ENCODE measurements at regions not wholly inside any gene's neighbourhood (a gene's known extent, or its start where the extent isn't known, plus 50 kb on each side); places are given as distances from the start of the nearest gene placed in this dataset.
A peak's percentile ranks its signal among the peaks of the same experiment; 100 is the strongest.

DNA sequence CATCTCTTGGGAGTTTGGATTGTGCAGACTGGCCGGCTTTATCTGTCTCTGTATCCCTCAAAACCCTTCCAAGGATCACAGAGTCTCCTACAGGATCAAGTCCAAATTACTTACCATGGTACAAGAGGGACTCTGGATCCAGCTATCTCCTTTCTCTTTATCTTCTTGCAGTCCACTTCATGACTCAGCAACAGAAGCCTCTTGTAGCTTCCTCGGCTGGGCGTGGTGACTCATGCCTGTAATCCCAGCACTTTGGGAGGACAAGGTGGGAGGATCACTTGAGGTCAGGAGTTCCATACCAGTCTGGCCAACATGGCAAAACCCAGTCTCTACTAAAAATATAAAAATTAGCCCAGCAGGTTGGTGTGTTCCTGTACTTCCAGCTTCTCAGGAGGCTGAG lies 189.7 kb downstream of the BCAT1 start:
- peak; percentile 35 for DNase-seq

DNA sequence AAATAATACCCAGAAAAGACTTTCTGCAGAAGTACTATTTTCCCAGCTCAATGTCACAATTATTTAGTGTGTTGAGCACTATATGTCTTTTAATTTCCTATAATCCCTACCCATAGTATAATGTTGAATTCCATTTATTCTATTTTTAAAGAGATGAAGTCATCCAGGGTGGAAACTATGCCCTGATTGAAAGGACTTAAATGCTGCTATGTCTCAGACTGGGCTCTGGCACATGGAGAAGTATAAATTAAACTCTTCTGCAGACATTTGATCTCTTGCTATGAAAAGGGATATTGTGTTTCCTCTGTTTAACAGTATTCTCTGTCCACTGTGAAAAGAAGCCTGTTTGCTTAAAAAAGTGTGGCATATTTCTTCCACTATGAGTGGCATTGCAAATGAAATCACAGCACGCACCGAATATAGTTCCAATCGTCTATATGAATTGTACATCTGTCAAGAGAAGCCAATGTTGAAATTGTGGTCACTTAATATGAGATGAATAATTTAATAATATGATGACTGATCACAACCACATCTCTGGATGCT lies 192.3 kb downstream of the BCAT1 start:
- DNase-seq: no peak

DNA sequence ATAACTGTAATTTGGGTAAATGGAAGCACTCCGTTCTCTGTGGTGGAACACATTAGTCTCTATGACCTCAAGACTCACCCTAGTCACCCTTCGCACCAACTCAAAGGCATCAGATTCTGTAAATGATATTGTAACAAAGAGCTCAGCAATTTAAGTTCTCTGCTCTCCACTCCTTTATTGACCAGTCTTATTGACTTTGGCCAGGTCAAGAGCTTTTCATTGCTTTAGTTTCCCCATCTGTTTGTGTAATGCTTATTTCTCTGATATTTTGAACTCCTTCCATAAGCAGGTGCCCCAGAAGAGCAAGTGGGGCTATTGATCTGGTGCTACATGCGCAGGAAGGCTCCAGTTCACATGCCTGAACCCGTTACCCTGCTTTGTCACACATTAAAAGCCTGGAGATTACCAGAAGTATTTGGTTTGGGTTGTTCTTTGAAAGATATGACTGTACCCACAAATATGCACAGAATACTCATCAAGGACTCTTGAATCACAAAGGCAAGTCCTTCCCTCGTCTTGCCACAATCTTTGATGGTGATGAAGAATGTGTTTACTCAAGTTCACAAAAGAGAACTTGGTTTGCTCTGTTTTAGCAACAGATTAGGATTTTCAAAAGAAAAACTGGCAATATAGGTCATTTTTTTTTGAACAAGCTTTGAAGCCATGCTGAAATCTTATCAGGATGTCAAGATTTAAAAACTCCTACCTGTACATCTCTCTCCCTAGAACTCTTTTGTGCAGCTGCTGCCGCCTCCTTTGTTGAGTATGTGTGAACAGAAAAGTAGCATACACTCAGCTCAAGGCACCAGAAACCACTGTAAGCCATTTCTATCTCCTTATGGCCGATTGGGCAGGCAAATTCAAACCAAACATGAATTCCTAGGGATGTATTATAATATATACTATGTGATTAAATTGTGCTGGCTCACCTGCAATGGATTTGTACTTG lies 193.9 kb downstream of the BCAT1 start:
- no peak for DNase-seq

DNA sequence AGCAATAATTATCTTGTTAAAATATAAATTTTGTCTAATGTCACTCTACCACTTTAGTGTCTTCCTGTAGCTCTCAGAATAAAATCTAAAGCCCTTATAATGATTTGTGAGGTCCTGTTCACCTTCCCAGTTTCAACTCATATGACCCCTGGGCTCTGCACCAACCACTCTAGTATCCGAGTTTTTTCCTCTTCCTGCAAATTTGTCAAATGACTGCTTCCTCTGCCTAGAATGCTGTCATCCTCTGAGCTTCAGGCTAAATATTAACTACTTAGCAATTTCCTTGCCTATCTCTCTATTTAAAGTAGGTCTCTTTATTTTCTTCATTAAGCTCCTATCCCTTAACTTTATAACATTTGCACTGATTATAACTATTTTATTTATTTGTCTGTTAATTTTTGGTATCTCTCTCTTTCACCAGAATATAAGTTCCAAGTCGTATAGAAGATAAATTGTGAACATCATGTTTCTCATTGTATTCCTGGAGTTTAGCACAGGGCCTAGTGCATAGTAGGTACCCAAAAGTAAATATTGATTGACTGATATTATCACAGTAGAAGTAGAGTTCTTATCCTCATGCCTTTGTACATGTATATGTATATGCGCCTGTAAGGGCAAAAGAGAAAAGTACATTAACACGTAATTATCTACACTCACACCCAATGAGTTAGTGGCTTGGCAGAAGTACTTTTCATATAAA lies 196.0 kb downstream of the BCAT1 start:
- no peak for DNase-seq

DNA sequence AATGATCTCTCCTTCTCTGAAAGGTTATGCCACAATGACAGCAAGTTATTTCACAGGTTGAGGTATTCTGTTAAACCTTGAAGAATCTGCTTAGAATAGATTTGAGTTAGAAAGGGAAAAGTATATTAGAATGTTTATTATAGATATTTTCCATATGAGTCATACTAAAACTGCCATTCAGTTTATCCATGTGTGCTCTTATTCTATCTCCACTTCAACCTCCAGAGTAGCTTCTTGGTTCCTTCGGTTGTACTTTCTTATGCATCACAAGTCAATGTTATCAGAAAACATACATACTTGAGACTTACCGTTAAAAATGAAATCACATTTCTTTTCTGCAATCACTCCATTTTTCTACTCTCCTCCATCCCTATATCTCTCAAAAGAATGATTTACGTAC lies 197.7 kb downstream of the BCAT1 start:
- no peak for DNase-seq

DNA sequence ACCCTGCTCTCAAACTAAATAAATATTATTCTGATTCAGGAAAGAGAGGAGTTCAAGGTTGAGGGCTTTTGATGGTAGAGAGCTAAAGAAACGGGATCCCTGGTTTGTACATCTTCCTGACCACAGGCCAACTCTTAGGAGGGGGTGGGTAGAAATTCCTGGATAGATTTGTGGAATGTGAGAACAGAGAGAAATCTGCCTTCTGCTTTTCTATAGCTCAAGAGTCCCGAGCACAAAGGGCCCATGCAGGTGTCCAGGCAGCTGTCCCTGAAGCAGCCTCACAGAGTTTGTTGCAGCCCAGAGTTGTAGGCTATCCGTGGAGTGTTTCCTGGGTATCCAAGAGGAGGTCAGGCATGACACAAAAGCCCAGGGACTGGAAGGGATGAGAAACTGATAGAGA lies 198.6 kb downstream of the BCAT1 start:
- DNase-seq: no peak

DNA sequence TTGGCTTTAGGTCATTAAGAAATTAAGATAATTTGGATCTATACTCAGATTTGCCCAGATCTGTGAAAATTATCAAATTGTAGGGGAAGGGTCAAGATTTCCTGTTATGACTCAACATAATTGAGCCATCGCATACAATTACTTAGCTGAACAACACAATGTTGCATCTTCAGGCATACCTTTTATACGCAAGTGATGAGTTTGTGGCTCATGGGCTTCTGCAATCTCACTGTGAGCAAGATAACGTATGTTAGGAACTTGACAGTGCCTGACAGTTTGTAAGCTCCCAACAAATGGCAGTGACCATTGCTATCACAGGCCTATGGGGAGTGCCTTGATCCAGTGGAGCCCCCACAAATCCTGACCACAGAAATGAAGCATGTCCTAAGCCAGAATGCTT lies 199.7 kb downstream of the BCAT1 start:
- no peak for DNase-seq

DNA sequence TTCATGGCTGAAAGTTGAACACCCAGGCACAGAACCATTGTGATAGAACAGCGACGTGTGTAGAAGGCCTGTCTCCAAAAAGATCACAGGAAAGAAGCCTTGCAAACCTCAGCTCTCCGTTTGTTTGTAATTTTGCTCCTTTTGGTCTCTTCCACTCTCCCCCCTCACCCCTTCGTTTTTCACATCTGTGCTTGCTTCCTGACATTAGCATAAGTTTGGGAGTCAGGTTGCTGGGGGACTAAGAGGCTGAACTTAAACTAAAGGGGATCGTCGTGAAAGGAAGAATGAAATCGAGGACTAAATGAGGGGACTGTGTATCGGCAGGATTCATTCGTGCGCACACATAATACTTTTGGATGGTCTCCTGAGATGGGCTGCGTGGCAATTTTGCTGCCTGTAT lies 200.6 kb downstream of the BCAT1 start:
- DNase-seq: no peak

DNA sequence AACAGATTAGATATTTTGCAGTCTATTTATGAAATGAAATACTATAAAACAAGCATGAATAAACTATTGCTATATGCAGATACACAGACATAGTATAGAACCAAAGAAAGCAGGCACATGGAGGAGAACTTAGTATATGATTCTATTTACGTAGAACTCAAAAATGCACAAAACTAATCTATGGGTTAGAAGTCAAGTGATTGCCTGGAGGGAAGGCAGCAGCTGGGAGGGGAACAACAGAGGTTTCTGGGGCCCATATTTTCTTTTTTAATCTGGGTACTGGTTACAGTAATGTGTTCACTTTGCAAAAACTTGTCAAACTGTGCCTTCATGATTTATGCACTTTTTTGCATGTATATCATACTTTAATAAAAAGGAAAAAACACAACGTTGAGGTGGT lies 202.0 kb downstream of the BCAT1 start:
- DNase-seq: no peak

DNA sequence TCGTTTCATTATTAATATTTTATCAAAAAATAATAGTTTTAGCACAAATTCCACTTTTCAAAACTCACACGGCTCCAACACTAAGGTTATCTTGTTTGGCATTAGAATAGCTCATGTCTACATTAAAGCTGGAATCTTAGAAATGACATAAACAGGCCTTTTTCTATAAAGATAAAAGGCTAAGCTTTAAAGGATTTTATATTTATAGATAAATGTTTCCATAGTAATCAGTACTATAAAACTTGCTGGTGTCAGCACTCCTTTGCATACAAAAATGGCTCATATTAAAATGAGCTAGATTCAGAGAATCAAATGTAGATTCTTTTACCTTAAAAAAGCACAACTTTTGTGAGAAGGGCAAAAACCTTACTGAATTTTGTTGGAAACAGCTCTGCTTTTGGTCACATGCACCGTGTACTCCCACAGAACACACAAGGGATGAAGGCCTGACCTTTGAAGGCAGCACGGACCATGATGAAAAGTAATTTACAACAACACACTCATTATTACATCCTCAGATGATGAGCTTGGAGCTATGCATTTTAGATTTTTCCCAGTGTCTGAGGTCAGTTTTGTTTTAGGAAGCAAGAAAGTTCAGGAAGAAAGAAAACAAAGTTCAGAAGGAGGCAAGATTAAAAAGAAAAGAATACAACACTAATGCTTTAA lies 202.8 kb downstream of the BCAT1 start:
- no peak for DNase-seq

DNA sequence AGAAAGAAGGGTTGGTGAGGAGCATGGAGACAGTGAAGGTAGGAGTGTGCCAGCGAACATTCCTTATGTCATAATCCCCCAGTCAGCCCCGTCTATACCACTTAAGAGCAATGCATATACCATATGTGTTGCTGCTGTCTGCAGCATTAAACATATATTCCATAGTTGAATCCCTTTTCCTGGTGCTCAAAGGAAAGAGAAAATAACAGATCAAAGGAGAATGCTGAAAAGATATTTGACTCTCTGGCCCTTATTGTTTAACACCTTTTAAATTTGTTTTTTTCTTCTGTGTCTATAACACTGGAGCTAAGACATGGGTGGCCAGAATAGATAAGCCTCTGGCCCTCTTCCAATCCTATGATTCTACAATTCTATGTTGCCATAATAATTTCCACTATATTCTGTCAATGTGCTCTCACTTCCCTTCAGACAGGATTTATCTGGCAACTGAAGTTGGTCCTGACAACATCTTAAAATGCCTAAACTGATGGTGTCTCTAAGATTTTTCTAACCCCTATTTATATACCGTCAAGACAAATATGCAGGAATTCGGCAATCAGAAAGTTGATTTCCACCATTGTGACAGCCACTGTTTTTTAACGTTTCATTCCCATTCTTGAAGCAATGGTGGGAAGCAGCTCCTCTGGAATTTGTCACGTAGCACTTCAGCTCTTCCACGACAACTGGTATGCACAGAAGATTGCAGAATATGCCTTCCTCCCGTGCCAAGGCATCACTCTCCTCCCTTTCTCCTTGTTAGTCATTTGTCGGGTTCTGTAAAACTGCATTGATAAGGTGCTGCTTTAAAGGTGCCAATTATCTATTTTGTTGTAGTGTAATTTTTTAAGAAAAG lies 204.7 kb downstream of the BCAT1 start:
- DNase-seq: peak; percentile 90

DNA sequence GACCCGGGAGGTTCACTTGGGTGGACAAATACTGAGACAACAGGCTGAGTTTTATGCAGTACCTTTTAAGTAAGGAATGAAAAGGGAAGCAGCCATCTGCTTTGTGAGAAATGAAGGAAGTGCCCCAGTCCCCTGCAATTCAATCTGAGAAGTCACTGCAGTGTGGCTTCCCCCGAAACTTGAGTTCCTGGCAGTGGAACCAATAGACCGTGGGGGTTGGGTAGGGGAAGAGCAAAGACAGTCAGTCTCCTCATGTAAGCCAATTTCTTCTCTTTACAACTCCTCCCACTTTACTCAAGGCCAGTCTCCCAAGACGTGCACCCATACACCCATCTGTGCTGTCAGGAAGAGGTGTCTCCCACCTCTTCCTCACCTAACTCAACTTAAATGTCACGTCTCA lies 206.5 kb downstream of the BCAT1 start:
- DNase-seq: peak; percentile 45

DNA sequence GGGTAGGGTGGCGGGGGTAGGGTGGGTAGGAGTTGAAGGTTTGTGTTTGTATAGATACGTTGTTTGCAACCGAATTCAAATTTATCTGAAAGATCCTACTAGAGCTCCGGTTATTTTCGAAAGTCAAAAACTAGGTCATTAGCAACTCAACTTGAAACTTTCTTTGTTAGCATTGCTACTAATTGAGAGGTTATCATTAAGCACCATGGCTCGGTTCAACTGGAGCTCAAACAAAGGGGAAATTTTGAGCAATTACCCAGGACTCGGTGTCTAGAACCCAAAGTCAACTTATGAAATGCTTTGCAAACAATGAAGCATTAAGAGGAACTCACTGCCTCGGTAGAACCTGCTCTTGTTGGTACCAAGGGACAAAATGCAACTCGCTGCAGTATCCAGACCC lies 207.7 kb downstream of the BCAT1 start:
- no peak for DNase-seq

DNA sequence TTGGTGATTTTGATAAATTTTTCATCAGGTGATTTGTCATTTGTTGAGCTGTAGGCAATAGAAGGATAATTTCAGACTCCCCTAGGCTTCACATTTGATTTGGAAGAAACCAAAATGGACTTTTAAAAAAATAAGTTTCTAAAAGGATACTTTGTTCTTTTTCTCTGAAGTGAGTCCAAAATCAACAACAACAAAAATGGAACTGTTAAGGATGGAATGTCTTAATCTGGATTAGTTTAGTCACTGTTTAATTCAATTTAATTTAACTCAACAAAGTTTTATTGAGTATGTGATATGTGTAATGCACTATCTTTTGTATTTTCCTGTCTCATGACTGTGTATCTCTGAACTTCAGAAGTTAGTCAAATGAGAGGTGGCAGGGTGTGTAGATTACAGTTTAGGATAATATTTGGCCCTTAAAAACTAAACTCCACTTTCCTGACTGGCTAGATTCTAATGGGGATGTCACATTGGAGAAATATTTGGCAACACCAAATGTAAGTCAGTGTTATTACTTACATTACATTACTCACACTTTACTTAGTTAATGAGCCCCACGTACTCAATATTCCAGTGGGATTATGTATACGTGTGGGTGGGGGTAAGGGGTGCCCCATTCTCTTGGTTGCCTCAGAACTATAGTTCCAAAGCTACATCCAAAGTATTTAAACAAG lies 209.7 kb downstream of the BCAT1 start:
- no peak for DNase-seq

DNA sequence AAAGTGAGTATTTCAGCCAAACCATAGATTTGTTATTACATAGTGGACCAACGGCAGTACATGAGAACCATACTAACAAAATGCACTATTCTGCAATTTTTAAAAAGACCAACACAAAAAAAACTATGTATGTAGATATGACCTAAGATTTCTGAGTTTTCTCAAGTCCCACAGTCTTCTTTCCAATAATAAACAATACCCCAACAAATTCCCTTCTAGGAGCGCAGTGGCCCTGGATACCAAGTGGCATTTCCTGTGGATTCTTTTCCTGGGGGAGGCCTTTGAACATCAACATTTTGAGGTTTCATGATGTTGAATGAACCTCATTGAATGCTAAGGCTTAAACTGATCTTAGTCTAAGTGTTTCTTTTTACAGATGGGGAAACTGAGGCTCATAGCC lies 210.5 kb downstream of the BCAT1 start:
- no peak for DNase-seq

DNA sequence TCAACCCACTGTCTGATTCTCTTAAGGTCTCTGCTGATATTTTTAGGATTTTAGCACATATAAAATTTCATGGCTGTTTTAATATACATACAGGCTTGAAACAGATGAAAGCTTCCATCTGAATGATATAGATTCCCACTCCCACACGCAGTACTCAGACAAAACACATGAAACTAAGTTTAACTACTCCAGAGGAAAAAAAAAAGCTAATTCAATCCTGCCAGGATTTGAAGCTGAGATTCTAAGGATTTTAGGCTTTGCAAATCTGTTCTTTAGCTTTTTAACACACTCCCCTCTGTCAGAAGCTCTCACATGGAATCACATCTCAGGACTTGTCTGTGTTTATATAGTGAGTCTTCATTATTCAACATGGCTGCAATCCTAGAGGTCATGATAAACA lies 217.3 kb downstream of the BCAT1 start:
- no peak for DNase-seq

DNA sequence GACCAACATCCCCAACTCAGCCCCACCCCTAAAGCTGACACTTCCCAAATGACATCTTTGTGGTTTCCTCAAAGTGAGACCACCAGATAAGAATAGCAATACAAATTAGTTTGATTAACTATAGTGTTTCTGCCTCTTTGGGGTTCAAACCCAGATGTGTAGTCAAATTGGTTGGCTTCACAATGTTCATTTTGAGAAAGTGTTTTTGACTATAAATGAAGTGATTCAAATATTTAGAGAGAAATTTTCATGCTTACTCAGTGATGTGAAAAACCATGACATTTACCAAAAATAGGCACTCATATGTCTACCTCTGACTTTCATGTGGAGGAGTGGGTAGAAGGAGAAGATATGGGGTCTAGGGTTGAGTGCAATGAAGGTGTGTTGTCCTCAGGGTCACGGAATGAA lies 218.4 kb downstream of the BCAT1 start:
- no peak for DNase-seq

DNA sequence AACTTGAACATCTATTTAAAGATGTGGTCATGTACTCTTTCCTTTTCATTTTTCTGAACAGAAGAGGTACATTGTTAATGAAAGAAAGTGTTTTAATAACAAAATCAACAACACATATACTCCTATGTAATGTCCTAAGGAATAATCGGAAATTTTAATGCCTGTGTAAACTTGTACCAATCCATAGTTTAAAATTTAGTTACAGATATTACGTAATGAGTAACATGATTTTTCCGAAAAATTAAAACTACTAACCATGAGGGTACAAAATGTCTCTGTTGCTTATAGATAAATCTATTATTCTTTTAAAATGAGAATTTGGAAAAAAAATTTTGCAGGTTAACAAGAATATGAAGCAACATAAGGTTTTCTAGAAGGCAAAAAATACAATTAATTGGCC lies 220.1 kb downstream of the BCAT1 start:
- no peak for DNase-seq

DNA sequence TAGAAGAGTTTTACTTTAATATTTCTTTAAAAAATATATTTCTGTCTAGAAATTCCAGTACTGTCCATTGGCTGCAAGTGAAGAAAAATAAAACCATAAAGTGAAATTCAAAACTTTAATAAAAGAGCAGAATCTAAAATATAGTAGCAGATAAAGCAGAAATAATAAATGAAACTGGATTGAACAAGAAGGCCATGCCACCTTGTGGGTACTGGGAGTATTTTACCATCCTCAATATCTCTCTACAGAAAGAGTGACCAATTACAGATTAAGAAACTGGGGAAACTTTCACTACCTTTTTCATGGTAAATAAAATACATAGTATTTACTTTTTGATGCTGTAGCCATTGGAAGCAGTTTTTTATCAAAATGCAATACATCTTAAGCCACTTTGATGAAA lies 220.5 kb downstream of the BCAT1 start:
- DNase-seq: peak; percentile 72

DNA sequence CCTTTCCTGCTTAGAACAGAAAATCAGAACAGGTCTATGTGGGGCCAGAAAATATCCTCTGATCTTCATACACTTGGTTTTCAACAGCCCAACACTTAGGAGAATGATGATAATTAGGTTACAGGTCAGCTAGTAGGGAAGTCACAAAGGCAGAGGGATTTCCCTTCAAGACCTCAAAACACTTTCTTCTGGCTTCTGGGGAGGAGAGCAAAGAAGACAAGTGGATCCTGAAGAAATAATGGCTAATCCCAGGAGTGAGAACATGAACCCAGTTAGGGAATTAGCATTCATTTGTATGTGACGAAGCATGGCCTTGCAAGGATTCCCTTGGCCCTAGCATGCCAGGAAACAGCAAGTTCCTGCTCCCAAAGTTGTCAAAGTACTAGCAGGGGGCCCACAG lies 223.3 kb downstream of the BCAT1 start:
- no peak for DNase-seq

DNA sequence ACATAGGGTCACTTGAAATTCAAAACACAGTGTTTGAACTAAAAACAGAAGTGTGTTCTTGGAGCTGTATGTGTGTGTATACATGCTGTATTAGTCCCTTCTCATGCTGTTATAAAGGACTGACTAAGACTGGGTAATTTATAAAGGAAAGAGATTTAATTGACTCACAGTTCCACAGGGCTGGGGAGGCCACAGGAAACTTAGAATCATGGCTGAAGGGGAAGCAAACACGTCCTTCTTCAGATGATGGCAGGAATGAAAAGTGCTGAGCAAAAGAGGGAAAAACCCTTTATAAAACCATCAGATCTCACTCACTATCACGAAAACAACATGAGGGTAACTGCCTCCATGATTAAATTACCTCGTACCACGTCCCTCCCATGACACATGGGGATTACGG lies 224.1 kb downstream of the BCAT1 start:
- DNase-seq: no peak

DNA sequence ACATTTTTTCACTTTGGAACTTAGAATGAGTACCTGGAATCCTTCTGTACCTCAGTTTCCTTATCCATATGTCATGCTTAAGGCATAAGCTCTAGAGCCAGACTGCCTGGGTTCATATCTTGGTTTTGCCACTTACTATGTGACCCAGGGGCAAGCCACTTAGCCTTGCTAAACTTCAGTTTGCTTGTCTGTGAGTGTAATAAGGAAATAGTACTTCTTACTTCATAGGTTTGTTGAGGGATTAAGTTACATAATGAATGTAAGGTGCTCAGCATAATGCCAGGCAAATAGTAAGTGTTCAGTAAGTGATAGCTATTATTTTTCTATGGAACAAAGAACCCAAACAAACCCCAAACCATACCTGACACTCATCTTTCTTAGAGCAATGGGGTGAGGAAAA lies 225.1 kb downstream of the BCAT1 start:
- no peak for DNase-seq

Data from OCI-M1 (cell line).